ENCODE measurements at regions not wholly inside any gene's neighbourhood (a gene's known extent, or its start where the extent isn't known, plus 50 kb on each side); places are given as distances from the start of the nearest gene placed in this dataset.

DNA sequence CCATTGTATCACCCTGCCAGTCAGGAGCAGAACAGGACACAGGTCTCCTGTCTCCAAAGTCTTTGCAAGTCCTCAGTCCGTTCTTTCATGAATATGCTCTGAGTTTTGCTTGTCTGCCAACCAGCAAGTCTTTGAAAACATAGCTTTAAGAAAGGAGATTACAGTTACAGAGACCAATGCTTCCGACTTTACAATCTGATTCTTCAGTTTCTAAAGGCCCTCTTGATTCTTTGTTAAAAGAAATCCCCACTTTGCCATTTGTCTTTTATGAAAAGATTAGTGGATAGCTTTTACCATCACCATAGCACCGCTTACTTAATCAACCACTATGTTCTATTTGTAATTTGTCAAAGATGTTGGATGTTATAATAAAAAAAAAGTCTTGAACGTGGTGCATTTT is 562.8 kb upstream of the BTBD3 start:
- TF ChIP-seq POLR2A (IDR thresholded peaks at IDR 0.05; ENCODE audit: low read length), result no peak
- TF ChIP-seq GATA1 (IDR thresholded peaks at IDR 0.05; ENCODE audit: low read depth, low read length), result no peak
